GM18507 (cell line): ENCODE measurements at regions not wholly inside any gene's neighbourhood (a gene's known extent, or its start where the extent isn't known, plus 50 kb on each side); places are given as distances from the start of the nearest gene placed in this dataset.
"Not testable (repeated sequence)": the region's sequence is repeated elsewhere in the genome, so short reads cannot be mapped to it uniquely, and the experiment has no call there.

Source experiments
- DNase-seq: peaks from one replicate; pipeline ENCODE4 v3.0.0; 2011; ENCODE audit warnings: low read depth; ENCODE audit not compliant: insufficient read length; ENCODE audit errors: extremely low spot score
- FAIRE-seq: peaks from 2 replicates; lab custom pipeline; 2011; peaks lifted over from hg19 to GRCh38; lab: Jason Lieb, UNC

DNA sequence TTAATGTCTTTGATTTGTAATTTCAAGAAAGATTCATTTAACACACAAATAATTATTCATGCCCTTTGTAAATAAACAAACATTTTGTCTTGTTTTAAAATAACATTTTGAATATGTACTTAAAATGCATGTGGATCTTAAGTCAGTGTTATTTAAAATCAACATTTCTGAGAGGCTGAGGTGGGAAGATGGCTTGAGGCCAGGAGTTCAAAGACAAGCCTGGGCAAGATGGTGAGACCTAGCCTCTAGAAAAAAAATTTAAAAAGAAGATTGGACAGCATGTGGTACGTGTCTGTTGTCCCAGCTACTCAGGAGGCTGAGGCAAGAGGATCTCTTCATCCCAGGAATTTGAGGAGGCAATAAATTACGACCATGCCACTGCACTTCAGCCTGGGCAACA is 1268.2 kb downstream of the SLITRK1 start:
- FAIRE-seq: no peak
- DNase-seq: no peak

GRCh38 chr13:82606008-82606407 is 1276.3 kb downstream of the SLITRK1 start:
- no peak for DNase-seq
- FAIRE-seq: no peak

DNA sequence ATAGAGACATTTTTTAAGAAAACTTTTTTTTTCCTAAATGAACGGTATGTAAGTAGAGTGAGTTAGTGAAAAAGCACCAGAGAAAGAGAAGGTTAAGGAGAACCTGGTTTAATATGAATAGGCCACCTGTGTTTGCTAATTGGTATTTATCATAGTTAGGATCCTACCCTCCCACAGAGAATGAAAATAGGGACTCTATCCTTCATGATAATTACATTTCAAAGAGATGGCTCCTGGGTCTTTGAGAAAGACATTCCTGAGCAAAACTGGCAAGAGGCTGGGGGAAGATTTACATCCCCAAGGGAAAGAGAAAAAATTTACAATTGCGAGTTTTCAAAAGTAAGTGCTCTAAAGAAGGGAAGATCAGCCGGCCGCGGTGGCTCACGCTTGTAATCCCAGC is 1284.5 kb downstream of the SLITRK1 start:
- no peak for DNase-seq
- no peak for FAIRE-seq

- FAIRE-seq (no peak), DNase-seq (no peak)
Observed at GRCh38 chr13:82593239-82593638, 1289.0 kb downstream of the SLITRK1 start.

- FAIRE-seq (no peak), DNase-seq (no peak)
Observed at GRCh38 chr13:82571653-82572052, 1310.6 kb downstream of the SLITRK1 start.

- no peak for DNase-seq
Observed at GRCh38 chr13:82569581-82569980, 1312.7 kb downstream of the SLITRK1 start.

GRCh38 chr13:82566864-82567263 is 1315.4 kb downstream of the SLITRK1 start:
- FAIRE-seq (no peak), DNase-seq (no peak)

More at GRCh38 chr13:82569581-82569980, 1312.7 kb downstream of the SLITRK1 start:
- FAIRE-seq: no peak

GRCh38 chr13:82565201-82565600 is 1317.1 kb downstream of the SLITRK1 start:
- FAIRE-seq (no peak), DNase-seq (no peak)

DNA sequence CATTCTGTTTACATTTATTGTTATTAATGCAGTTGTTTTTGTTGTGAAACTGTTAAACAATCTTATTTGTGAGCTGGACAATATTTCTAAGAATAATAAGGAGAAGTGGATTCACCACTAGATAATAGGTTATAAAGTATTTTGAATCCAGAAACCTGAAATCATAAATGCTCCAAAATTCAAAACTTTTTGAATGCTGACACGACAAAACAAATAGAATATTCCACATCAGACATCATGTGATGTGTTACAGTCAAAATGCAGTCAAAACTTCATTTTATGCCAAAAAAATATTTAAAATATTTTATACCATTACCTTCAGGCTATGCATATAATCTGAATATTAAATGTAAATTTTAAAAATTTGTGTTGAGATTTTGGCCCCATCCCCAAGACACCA is 1321.4 kb downstream of the SLITRK1 start:
- DNase-seq: no peak
- FAIRE-seq: no peak

DNA sequence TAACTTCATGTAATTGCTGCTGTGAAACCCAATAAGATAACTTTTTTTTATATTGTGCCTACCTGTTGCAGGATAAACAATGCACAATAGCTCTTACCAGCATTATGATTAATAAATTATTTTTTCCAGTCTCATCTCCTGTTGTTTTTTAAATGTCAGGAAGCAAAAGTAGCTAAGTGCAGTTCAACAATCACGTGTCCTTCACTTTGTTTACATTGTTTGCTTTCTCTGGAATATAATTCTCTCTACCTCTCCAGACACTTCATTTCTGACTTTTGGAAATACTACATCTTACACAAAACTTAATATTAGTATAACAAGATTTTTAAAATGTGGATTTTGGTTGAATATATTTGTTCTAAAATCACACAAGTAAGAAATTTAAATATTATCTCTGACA is 1359.4 kb downstream of the SLITRK1 start:
- no peak for DNase-seq
- no peak for FAIRE-seq

DNA sequence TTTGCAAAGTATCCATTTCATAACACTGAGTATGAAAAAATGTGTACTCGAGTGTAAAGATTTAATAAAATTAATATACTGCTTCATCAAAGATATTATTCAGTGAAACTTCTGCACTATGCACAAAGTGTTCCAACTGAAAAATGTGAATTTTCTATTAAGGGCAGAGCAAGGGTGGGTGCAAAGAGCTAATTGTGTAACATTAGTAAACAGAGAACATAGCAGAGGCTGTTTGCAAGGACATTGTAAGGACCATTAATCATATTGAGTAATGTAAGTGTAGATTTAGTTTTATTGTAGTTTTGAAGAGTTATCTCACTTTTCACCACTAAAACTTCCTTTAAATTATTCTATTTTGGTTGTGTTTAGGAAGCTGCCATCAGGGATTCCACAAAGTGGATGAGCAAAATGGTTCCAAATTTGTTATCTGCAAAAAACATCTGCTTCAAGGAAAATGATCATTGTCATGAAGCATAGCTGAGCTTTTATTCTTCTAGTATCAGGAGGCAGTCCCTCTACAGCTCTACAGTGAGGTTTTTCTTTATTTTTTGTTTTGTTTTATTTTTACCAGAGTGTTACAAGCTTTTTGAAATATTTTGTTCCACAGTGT is 1375.4 kb downstream of the SLITRK1 start:
- FAIRE-seq: no peak
- DNase-seq: no peak

- FAIRE-seq (no peak), DNase-seq (no peak)
Observed at GRCh38 chr13:82501834-82502233, 1380.4 kb downstream of the SLITRK1 start.

DNA sequence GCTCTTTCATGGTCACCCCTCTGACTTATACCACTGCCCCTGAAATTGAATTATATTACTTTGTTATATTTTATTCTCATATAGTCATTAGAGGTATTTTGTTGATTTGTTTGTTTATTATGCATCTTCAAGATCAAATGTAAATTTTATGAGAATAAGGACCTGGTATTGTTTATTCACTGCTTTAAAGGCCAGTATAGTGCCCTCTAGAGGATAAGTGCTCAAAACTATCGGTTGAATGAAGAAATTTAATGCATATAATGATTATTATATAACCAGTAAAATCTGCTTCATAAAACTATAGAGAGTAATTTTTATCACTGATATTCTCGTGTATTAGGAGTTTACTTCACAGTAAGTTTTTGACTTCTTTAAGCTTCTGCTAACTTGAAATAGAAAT is 1401.9 kb downstream of the SLITRK1 start:
- DNase-seq: no peak
- no peak for FAIRE-seq

GRCh38 chr13:82477436-82477835 is 1404.8 kb downstream of the SLITRK1 start:
- FAIRE-seq (no peak), DNase-seq (no peak)

DNA sequence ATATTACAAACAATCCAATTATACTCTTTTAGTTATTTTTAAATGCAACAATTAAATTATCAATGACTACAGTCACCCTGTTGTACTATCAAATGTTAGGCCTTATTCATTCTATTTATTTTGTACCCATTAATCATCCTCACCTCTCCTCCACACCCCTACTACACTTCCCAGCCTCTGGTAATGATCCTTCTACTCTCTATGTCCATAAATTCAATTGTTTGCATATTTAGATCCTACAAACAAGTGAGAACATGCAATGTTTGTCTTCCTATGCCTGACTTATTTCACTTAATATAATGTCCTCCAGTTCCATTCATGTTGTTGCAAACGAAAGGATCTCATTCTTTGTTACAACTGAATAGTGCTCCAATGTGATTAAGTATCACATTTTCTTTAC is 1414.6 kb downstream of the SLITRK1 start:
- no peak for FAIRE-seq
- no peak for DNase-seq

GRCh38 chr13:82459575-82459974 is 1422.7 kb downstream of the SLITRK1 start:
- DNase-seq, FAIRE-seq: not testable (repeated sequence)

- FAIRE-seq (no peak), DNase-seq (no peak)
Observed at GRCh38 chr13:82458169-82458568, 1424.1 kb downstream of the SLITRK1 start.

GRCh38 chr13:82457548-82457947 is 1424.7 kb downstream of the SLITRK1 start:
- FAIRE-seq, DNase-seq: not testable (repeated sequence)

DNA sequence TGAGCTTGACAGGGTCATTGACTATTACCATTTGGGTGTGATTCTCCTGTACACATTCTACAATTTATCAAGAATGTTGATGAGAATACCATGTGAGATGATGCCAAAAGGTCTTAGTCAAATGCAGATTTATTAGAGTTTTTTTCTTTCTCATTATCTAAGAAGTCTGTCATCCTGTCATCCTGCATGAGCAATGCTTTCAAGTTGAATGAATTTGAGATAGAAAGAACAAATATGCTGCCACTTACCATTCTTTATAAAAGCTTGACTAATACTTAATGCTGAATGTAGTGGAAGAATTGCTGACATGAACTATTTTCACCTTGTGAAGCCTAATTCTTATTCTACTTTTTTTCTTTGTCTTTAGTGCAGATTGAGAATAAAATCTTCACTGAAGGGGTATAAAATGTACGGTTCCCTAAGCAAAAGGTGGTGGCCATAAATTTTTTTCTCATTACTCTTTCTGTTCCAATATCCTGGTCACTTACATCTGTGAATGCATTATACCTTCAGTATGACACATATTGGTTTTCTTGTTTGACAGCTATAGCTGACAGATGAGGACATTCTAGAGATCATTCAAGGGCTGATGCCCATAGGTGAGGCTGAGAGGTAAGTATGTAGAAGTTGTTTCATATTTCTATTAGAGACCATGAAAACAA is 1434.7 kb downstream of the SLITRK1 start:
- FAIRE-seq (no peak), DNase-seq (no peak)

- no peak for FAIRE-seq
- DNase-seq: no peak
Observed at GRCh38 chr13:82439159-82439904, 1442.9 kb downstream of the SLITRK1 start.

GRCh38 chr13:82438320-82438719 is 1444.0 kb downstream of the SLITRK1 start:
- FAIRE-seq: no peak
- no peak for DNase-seq
